Activated gamma-delta T cell treated with anti-CD3 and anti-CD28 coated beads, Interleukin-2, amount 50 U/mL, for 16 hours (primary cell): ENCODE measurements at regions not wholly inside any gene's neighbourhood (a gene's known extent, or its start where the extent isn't known, plus 50 kb on each side); places are given as distances from the start of the nearest gene placed in this dataset.

Experiments used
- DNase-seq: peaks from one replicate; pipeline ENCODE4 v3.0.0-alpha.2; 2020; ENCODE audit warnings: low read depth

DNA sequence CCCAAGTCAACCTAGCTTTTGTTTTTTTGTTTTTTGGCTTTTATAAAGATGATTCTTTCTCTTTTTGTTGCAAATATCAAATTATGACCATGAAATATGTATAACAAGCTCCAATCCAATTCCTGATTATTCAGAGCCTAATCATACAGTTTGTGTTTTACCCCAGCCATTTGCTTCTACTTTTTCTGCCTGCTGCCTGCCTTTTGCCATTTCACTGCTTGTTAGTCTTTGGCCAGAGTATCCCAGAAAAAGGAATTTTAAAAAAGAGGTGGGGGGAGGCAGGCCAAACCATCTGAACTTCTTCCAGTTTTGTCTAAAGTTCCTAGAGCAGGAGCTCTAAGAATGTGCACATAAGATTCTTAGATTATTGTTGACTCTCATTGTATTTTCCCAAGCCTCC, 211.9 kb upstream of the VRK2 start:
- no peak for DNase-seq

DNA sequence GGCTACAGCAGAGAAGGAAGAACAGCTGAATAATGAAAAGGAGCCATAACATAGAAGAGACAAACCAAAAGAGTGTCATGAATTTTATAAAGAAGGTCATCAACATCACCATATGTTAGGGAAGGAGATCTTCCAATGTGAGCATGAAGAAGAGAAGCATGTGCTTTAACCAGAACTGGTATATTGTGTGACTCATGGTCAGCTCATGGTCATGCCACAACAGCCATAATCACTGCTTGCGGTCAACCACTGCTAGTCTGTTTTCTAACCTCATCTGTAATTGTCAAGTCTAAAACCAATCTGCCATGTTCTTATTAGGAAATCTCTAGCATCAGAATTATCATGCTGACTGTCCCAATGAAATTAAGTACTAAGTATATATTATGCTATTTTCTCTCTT, 204.1 kb upstream of the VRK2 start:
- no peak for DNase-seq

DNA sequence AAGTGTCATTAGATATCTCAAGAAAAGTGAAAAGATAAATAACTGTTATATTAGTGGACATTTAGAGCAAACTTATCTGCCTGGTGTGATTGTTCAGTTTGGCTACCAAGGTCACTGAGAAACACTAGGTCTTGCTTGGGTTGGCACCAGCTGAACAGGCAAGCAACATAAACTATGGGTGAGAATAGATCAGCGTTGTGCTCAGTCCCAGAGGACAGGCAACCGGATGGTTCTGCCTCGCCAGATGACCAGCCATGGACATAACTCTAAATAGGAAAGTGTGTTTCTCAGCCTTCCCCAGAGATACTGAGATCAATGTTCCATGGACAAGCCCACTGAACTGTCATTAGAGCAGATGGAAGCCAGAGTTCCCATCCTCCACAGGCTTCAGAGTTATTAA, 203.4 kb upstream of the VRK2 start:
- DNase-seq, result no peak

- DNase-seq, result no peak
Measured at GRCh38 chr2:57848723-57849122, 197.9 kb upstream of the VRK2 start.

DNA sequence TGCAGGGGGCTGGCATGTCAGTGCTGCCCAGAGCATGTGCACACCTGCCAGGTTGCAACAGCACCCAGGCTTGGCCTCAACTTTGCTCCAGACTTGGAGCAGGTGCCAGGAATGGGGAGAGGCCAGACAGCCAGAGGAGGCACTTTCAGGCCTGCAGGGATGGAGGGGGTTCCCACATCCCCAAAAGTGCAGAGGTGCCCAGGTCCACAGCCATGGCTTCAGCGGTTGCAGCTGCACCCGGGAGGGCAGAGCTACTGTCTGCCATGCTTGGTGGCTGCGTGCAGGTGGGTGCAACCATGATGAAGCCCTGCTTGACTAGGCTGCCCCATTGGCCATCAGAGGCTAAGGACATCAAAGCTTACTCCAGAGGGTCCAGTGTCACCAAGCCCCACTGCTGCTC, 196.8 kb upstream of the VRK2 start:
- DNase-seq, result no peak

DNA sequence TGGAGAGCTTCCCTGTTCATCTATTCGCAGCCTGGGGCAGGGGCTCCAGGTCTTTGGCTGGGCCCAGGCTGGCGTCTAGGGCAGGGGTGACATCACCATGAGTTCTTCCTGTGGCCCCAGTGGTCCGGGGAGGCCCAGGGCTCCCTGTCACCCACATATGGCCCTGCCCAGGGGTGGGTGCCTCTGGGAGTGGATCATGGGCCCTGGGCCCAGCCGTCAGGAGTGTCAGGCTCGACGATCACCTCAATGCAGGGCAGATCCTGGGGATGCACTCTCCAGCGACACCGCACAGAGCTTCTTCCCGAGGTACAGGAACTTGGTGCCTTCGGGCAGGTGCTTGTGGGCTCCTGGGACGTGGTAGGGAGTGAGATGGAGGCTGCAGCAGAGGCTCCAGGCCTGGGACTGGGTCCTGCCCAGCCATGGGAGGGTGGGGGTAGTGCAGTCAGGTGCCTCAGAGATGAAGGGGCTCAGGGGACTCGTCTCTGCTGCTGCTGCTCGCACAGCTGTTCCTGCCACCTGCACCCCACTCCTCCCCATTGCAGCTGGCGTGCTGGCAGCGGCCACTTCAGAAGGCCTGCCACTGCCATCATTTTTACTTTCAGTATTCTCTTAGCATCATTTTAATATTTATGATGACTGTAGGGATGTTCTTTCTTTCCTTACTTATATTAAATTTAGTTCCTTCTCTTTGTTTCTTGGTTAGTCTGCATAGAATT, 196.0 kb upstream of the VRK2 start:
- no peak for DNase-seq

GRCh38 chr2:57855212-57855611, 191.4 kb upstream of the VRK2 start:
- DNase-seq, result no peak

DNA sequence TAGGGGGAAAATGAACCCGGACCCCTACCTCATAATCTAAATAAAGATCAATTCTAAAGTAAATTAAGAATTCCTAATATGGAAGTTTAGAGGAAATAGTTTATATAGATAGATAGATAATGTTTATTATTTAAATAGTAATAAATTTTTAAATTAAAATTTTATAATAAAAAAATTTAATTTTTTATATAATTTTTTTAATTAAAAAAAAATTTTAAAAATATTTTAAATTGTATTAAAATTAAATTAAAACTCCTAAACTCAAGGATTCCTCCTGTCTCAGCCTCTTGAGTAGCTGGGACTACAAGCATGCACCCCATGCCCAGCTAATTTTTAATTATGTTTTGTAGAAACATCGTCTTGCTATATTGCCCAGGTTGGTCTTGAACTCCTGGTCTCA, 186.9 kb upstream of the VRK2 start:
- no peak for DNase-seq

GRCh38 chr2:57862153-57862552, 184.5 kb upstream of the VRK2 start:
- DNase-seq, result no peak

GRCh38 chr2:57862727-57863126, 183.9 kb upstream of the VRK2 start:
- no peak for DNase-seq

DNA sequence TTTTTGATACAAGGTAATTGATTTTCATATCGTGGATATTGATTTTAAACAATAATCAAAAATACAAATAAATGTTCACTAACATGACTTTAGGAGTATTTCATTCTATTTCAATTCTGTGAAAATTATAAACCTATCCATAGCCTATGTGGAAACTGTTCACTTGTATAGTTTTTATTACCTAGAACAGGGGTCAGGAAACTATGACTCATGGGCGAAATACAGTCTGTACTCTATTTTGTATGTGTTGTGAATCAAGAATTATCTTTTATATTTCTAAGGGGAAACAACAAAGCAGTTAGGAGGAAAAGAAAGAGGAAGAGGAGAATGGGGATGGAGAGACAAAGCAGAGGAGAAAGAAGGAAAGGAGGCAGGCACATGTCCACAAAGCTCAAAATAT, 181.7 kb upstream of the VRK2 start:
- no peak for DNase-seq

DNA sequence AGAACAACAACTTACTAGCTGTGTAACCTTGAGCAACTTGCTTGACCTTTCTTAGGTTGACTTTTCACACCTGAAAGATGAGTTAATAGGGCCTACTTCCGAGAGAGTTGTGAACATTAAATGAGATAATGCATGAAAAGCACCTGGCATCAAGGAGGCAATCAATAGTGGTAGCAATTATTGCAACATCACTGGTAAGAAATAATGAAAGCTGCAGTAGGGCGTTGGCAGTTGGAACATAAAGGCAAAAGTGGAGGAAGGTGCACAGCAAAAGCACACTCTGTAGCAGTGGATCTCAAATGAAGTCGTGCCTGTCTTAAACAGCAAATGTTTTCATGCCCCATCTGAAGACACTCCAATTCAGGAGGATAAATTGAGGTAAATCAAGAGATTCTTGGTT, 178.9 kb upstream of the VRK2 start:
- no peak for DNase-seq

DNA sequence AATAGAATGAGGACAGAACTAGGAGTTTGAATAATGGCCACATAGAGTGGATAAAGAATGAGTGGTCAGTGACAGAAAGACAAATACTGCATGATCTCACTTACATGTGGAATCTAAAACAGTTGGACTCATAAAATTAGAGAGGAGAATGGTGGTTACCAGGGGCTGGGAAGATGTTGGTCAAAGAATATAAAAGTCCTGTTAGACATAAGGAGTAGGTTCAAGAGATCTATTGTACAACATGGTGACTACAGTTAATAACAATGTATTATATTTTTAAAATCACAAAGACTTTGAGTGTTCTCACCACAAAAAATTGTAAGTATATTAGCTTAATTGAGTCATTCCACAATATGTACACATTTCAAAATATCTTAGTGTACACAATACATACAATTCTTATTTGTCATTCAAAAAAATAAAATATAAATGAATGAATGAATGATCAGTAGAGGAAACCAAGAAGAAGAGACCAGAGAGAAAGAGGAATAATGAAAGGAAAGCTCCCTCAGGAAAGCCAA, 177.9 kb upstream of the VRK2 start:
- DNase-seq, result no peak

- DNase-seq, result no peak
Measured at GRCh38 chr2:57869758-57870344, 176.8 kb upstream of the VRK2 start.

DNA sequence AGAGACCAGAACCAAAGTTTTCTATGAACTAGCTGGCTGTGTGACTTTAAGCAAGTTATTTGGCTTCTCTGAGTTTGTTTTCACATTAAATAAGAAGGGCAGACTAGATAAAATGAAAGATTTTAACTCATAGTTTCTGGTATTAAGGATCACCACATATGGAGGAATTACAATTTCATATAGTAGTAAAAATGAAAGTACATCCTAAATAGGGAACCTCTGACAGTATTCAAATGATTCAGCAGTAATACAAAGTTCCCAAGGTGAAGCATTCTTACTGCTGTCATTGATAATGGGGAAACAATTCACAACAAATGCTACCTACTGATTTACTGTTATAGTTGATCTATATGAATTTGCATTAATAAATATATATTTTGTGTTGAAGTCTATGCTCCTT, 170.3 kb upstream of the VRK2 start:
- no peak for DNase-seq

DNA sequence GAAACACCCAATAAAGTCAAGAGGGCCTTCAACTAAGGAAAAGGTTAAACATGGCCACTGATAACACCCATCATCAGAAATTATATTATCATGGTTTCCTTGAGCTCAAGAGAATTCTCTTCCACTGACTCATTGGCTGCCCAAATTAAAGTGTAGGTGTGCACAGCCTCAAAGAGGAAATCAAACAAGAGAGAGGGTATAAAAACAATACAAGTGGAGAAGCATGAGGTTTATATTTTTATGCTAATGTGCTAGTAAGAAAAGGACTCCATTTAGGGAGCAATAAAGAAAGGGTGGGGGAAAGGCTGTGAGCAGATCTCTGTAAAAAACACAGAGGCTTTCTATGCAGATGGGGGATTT, 168.8 kb upstream of the VRK2 start:
- DNase-seq, result no peak

GRCh38 chr2:57878171-57878865, 168.3 kb upstream of the VRK2 start:
- no peak for DNase-seq

DNA sequence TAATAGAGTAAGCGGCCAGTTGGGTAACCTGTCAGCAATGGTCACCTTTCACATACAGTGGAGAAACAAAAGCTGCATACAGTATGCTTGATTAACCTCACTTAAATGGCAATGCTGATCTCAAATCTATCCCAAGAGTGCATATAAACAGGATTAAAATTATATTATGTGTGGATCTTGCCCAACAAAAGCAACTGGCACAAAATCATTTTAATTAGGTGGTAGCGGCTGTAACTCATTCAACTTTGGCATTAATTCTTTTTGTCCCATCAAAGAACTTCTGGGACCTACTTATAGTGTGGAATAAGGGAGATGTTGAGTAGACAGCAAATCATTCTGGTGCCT, 167.8 kb upstream of the VRK2 start:
- no peak for DNase-seq

- no peak for DNase-seq
Measured at GRCh38 chr2:57880446-57880845, 166.2 kb upstream of the VRK2 start.

DNA sequence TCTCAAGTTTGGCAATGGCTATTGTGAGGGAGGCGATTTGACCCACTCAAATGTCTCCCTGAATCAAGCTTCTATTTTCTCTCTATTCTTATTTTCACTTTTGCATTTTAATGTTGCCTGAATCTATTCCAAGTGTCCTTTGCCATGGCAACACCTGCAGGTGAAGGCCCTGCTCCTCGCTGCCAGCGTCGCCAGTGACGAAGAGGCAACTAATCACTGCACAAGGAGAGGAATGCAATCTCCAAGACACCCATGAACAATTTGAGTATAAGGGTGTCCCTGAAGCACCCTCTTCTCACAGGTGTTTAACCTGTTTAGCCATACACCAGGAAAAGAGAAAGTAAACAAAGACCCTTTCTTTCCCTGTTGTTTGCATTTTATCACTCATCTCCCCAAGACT, 165.6 kb upstream of the VRK2 start:
- no peak for DNase-seq

- DNase-seq, result no peak
Measured at GRCh38 chr2:57881998-57882888, 164.4 kb upstream of the VRK2 start.

- no peak for DNase-seq
Measured at GRCh38 chr2:57882895-57883515, 163.6 kb upstream of the VRK2 start.
